ENCODE measurements at regions not wholly inside any gene's neighbourhood (a gene's known extent, or its start where the extent isn't known, plus 50 kb on each side); places are given as distances from the start of the nearest gene placed in this dataset.

- TF ChIP-seq, protein P1, sequence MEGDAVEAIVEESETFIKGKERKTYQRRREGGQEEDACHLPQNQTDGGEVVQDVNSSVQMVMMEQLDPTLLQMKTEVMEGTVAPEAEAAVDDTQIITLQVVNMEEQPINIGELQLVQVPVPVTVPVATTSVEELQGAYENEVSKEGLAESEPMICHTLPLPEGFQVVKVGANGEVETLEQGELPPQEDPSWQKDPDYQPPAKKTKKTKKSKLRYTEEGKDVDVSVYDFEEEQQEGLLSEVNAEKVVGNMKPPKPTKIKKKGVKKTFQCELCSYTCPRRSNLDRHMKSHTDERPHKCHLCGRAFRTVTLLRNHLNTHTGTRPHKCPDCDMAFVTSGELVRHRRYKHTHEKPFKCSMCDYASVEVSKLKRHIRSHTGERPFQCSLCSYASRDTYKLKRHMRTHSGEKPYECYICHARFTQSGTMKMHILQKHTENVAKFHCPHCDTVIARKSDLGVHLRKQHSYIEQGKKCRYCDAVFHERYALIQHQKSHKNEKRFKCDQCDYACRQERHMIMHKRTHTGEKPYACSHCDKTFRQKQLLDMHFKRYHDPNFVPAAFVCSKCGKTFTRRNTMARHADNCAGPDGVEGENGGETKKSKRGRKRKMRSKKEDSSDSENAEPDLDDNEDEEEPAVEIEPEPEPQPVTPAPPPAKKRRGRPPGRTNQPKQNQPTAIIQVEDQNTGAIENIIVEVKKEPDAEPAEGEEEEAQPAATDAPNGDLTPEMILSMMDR (IDR thresholded peaks at IDR 0.05) = no peak
- H3K4me1 ChIP-seq = no peaks in the 10 kb centered on the region
Observed at GRCh38 chr14:53634793-53635192, 321.8 kb downstream of the BMP4 start.

DNA sequence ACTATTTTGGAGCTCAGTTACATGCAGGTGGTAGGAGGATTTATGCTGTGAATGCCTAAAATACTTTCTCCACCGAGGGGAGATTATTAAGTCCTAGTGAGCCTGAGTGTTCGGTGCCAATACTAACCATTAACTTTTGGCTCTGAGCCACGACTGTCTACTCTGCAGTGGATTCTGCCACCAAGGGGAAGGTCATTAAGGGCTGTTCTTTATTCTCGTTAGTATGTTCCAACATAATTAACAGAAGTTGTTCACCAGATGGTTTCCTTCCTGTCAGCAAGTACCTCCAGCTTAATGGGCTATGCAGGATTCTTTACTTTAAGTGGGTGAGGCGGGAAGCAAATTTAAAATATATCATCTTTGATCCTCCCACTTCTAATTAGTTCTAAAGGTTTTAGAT, 326.3 kb downstream of the BMP4 start:
- H3K36me3 ChIP-seq (ENCODE audit: control insufficient read depth, insufficient read depth, low read length) = no peaks in the 10 kb centered on the region
- H3K9me3 ChIP-seq (ENCODE audit: control insufficient read depth, low read length) = no peaks in the 10 kb centered on the region
- H3K4me1 ChIP-seq = no peaks in the 10 kb centered on the region
- H3K27me3 ChIP-seq (ENCODE audit: control insufficient read depth, insufficient read depth, low read length) = no peaks in the 10 kb centered on the region
- TF ChIP-seq, protein P1 (IDR thresholded peaks at IDR 0.05) = no peak
- no peak overlapping the region for H3K27ac ChIP-seq
- no peak overlapping the region for H3K4me2 ChIP-seq (ENCODE audit: low read length)
- H3K79me2 ChIP-seq = no peaks in the 10 kb centered on the region
- no peak overlapping the region for H3K9ac ChIP-seq
- H3K4me3 ChIP-seq (ENCODE audit: low read depth, low read length) = no peak overlapping the region
- no peak overlapping the region for H2AFZ ChIP-seq

More at GRCh38 chr14:53634793-53635192, 321.8 kb downstream of the BMP4 start:
- no peak overlapping the region for H3K9ac ChIP-seq
- no peak overlapping the region for H3K27ac ChIP-seq
- H3K27me3 ChIP-seq (ENCODE audit: control insufficient read depth, insufficient read depth, low read length) = no peaks in the 10 kb centered on the region
- no peaks in the 10 kb centered on the region for H3K9me3 ChIP-seq (ENCODE audit: control insufficient read depth, low read length)
- no peak overlapping the region for H2AFZ ChIP-seq
- no peaks in the 10 kb centered on the region for H3K79me2 ChIP-seq
- no peaks in the 10 kb centered on the region for H3K36me3 ChIP-seq (ENCODE audit: control insufficient read depth, insufficient read depth, low read length)
- no peak overlapping the region for H3K4me2 ChIP-seq (ENCODE audit: low read length)
- H3K4me3 ChIP-seq (ENCODE audit: low read depth, low read length) = no peak overlapping the region

DNA sequence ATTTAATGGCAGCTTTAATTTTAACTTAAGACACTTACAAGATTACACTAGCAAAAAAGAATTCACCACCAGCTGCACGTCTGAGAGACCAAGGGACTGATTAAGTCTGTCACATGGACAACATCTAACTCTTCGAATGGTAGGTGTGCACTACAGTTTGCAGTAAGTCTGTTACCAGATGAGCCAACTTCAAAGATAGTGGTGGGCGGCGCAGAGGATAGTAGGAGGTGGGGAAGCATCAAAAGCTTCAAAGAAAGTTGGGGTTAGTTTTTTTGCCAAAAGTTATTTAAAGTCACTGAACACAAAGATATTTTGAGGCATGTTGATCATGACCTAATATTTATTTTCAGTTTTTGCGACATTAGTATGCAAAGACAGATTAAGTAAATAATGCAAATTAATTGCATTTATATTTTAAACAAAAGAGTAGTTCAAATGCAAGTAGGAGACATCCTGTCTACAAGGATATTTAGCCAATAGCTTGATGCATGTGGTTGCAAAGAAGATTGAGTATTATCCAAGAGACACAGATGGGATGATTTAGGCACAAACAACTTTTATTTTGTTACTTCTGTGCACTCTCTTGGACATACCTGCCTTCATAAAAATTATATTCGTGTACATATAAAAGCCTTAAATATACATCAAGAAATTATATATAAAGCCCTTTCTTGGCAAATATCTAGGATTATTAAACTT, 327.7 kb downstream of the BMP4 start:
- H2AFZ ChIP-seq = no peak overlapping the region
- no peak overlapping the region for H3K27ac ChIP-seq
- no peak overlapping the region for H3K9ac ChIP-seq
- H3K79me2 ChIP-seq = no peaks in the 10 kb centered on the region
- TF ChIP-seq, protein P1 (IDR thresholded peaks at IDR 0.05) = no peak
- H3K27me3 ChIP-seq (ENCODE audit: control insufficient read depth, insufficient read depth, low read length) = no peaks in the 10 kb centered on the region
- H3K4me1 ChIP-seq = no peaks in the 10 kb centered on the region
- no peaks in the 10 kb centered on the region for H3K9me3 ChIP-seq (ENCODE audit: control insufficient read depth, low read length)
- H3K4me2 ChIP-seq (ENCODE audit: low read length) = no peak overlapping the region
- H3K4me3 ChIP-seq (ENCODE audit: low read depth, low read length) = no peak overlapping the region
- no peaks in the 10 kb centered on the region for H3K36me3 ChIP-seq (ENCODE audit: control insufficient read depth, insufficient read depth, low read length)

DNA sequence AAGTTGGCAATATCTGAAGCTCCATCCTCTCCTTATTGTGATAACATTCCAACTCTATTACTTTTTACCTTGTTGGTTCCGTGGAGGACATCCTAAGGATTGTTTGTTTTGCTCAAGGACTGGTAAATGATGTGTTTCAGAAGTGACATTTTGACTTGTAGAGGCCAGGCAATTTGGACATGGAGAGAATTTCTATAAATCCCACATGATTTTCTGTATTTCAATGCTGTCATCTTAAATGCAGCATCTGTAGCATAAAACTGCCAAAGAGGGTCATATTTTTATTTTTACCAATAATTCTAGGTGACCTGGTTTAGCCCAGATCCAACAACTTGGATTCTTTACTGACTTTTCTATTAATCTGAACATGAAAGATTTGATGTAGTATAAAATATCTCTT, 328.4 kb downstream of the BMP4 start:
- Histone ChIP-seq H3K9ac (no peak overlapping the region), H2AFZ (no peak overlapping the region), H3K4me1 (no peaks in the 10 kb centered on the region), H3K9me3 (ENCODE audit: control insufficient read depth, low read length) (no peaks in the 10 kb centered on the region), H3K79me2 (no peaks in the 10 kb centered on the region), H3K4me3 (ENCODE audit: low read depth, low read length) (no peak overlapping the region), H3K4me2 (ENCODE audit: low read length) (no peak overlapping the region), H3K27ac (no peak overlapping the region), H3K36me3 (ENCODE audit: control insufficient read depth, insufficient read depth, low read length) (no peaks in the 10 kb centered on the region), H3K27me3 (ENCODE audit: control insufficient read depth, insufficient read depth, low read length) (no peaks in the 10 kb centered on the region)
- TF ChIP-seq, protein P1 (IDR thresholded peaks at IDR 0.05) = no peak

- H3K36me3 ChIP-seq (ENCODE audit: control insufficient read depth, insufficient read depth, low read length) = no peaks in the 10 kb centered on the region
- no peak overlapping the region for H3K9ac ChIP-seq
- no peaks in the 10 kb centered on the region for H3K27me3 ChIP-seq (ENCODE audit: control insufficient read depth, insufficient read depth, low read length)
- no peaks in the 10 kb centered on the region for H3K9me3 ChIP-seq (ENCODE audit: control insufficient read depth, low read length)
- TF ChIP-seq, protein P1 (IDR thresholded peaks at IDR 0.05) = no peak
- no peaks in the 10 kb centered on the region for H3K79me2 ChIP-seq
- H2AFZ ChIP-seq = no peak overlapping the region
- no peak overlapping the region for H3K27ac ChIP-seq
- no peak overlapping the region for H3K4me3 ChIP-seq (ENCODE audit: low read depth, low read length)
- no peak overlapping the region for H3K4me2 ChIP-seq (ENCODE audit: low read length)
- no peaks in the 10 kb centered on the region for H3K4me1 ChIP-seq
Observed at GRCh38 chr14:53626761-53627160, 329.9 kb downstream of the BMP4 start.
